ENCODE measurements at regions not wholly inside any gene's neighbourhood (a gene's known extent, or its start where the extent isn't known, plus 50 kb on each side); places are given as distances from the start of the nearest gene placed in this dataset.

GRCh38 chr4:143089291-143089690 lies 95.4 kb upstream of the USP38 start:
- TF ChIP-seq CTCF (IDR thresholded peaks at IDR 0.05; ENCODE audit: extremely low read depth, missing control alignments): no peak
- no peak for DNase-seq (ENCODE audit: low spot score)

GRCh38 chr4:143089847-143090246 lies 94.9 kb upstream of the USP38 start:
- no peak for DNase-seq (ENCODE audit: low spot score)
- TF ChIP-seq CTCF (IDR thresholded peaks at IDR 0.05; ENCODE audit: extremely low read depth, missing control alignments): no peak

- no peak for TF ChIP-seq CTCF (IDR thresholded peaks at IDR 0.05; ENCODE audit: extremely low read depth, missing control alignments)
- no peak for DNase-seq (ENCODE audit: low spot score)
These were observed 92.9 kb upstream of the USP38 start for GRCh38 chr4:143091862-143092261.

GRCh38 chr4:143095447-143095846 lies 89.3 kb upstream of the USP38 start:
- TF ChIP-seq CTCF (IDR thresholded peaks at IDR 0.05; ENCODE audit: extremely low read depth, missing control alignments): no peak
- DNase-seq (ENCODE audit: low spot score): no peak

GRCh38 chr4:143097751-143098150 lies 87.0 kb upstream of the USP38 start:
- no peak for TF ChIP-seq CTCF (IDR thresholded peaks at IDR 0.05; ENCODE audit: extremely low read depth, missing control alignments)

GRCh38 chr4:143099693-143100092 lies 85.0 kb upstream of the USP38 start:
- no peak for DNase-seq (ENCODE audit: low spot score)
- no peak for TF ChIP-seq CTCF (IDR thresholded peaks at IDR 0.05; ENCODE audit: extremely low read depth, missing control alignments)

More at GRCh38 chr4:143097751-143098150, 87.0 kb upstream of the USP38 start:
- no peak for DNase-seq (ENCODE audit: low spot score)

GRCh38 chr4:143109376-143109775 lies 75.3 kb upstream of the USP38 start:
- no peak for TF ChIP-seq CTCF (IDR thresholded peaks at IDR 0.05; ENCODE audit: extremely low read depth, missing control alignments)

More at GRCh38 chr4:143109376-143109775, 75.3 kb upstream of the USP38 start:
- no peak for DNase-seq (ENCODE audit: low spot score)
